H1 (cell line): ENCODE measurements at regions not wholly inside any gene's neighbourhood (a gene's known extent, or its start where the extent isn't known, plus 50 kb on each side); places are given as distances from the start of the nearest gene placed in this dataset.

ENCODE experiments used
- CTCF ChIA-PET: fragments of 300-600 bp; sonication (Branson Sonifier 250); formaldehyde crosslinking; loops from one replicate; lab custom pipeline; 2021; ENCODE audit not compliant: partially characterized antibody; lab: Charles Lee
- POLR2A ChIA-PET: fragments of 300-600 bp; sonication (Branson Sonifier 250); formaldehyde crosslinking; loops from one replicate; lab custom pipeline; 2021; ENCODE audit warnings: inconsistent platforms; ENCODE audit not compliant: partially characterized antibody; lab: Charles Lee
- DNase-seq, 2 experiments: peaks; one replicate each; pipeline versions ENCODE4 v3.0.0 to v3.0.0-alpha.2; 2010 to 2022; ENCODE audit warnings: low spot score in 2 of 2, low read depth in 1 of 2, mixed read lengths in 1 of 2
- FAIRE-seq: peaks from 2 replicates; lab custom pipeline; 2011; peaks lifted over from hg19 to GRCh38; lab: Jason Lieb, UNC
- H2AFZ ChIP-seq: 2 replicates; pipeline ENCODE4 v1.8.1; 2012; ENCODE audit warnings: low read length, inconsistent platforms
- H2AK5ac ChIP-seq: 2 replicates; pipeline ENCODE4 v1.6.1; 2013; ENCODE audit warnings: low read depth, low read length
- H2BK120ac ChIP-seq: replicated peaks from 2 replicates; pipeline ENCODE3; 2013; ENCODE audit warnings: low read depth, low read length, inconsistent platforms
- H2BK12ac ChIP-seq: 2 replicates; pipeline ENCODE4 v1.6.1; 2013; ENCODE audit warnings: low read depth, low read length
- H2BK15ac ChIP-seq: 2 replicates; pipeline ENCODE4 v1.6.1; 2013; ENCODE audit warnings: low read length
- H2BK20ac ChIP-seq: 2 replicates; pipeline ENCODE4 v1.6.1; 2013; ENCODE audit warnings: low read length
- H2BK5ac ChIP-seq: 2 replicates; pipeline ENCODE4 v1.6.1; 2013; ENCODE audit warnings: low read depth, low read length
- H3K14ac ChIP-seq: 2 replicates; pipeline ENCODE4 v1.6.1; 2013; ENCODE audit warnings: inconsistent platforms; ENCODE audit not compliant: insufficient read length
- H3K18ac ChIP-seq: 2 replicates; pipeline ENCODE4 v1.6.1; 2013; ENCODE audit warnings: low read length; ENCODE audit errors: extremely low read depth
- H3K23ac ChIP-seq: 2 replicates; pipeline ENCODE4 v1.6.1; 2013; ENCODE audit warnings: inconsistent platforms; ENCODE audit not compliant: insufficient read length
- H3K23me2 ChIP-seq: 2 replicates; pipeline ENCODE4 v1.6.1; 2013; ENCODE audit warnings: low read depth, low read length
- H3K27ac ChIP-seq: 2 replicates; pipeline ENCODE4 v1.6.1; 2011; ENCODE audit warnings: low read depth, low read length, inconsistent platforms
- H3K27me3 ChIP-seq, 4 experiments: replicated peaks in 1 of 4; 1 replicate in 1 of 4; 2 replicates in 3 of 4; pipeline versions ENCODE4 v1.6.1 to v1.8.1; 2011 to 2013; ENCODE audit warnings: low read length in 3 of 4, mild to moderate bottlenecking in 3 of 4, inconsistent platforms in 2 of 4, mixed read lengths in 2 of 4, moderate library complexity in 1 of 4; ENCODE audit not compliant: control insufficient read depth in 3 of 4, insufficient read depth in 3 of 4; ENCODE audit errors: extremely low read depth in 1 of 4
- H3K36me3 ChIP-seq, 4 experiments: 2 replicates each; pipeline versions ENCODE4 v1.6.1 to v1.8.1; 2011 to 2013; ENCODE audit warnings: mild to moderate bottlenecking in 4 of 4, low read length in 3 of 4, moderate library complexity in 2 of 4, control low read depth in 1 of 4, inconsistent platforms in 1 of 4; ENCODE audit not compliant: insufficient read depth in 4 of 4, control insufficient read depth in 2 of 4
- H3K4ac ChIP-seq: replicated peaks from 2 replicates; pipeline ENCODE3; 2013; ENCODE audit warnings: low read length, low read depth, mixed read lengths, inconsistent platforms; ENCODE audit not compliant: insufficient read length
- H3K4me1 ChIP-seq, 4 experiments: replicated peaks in 1 of 4; 1 replicate in 1 of 4; 2 replicates in 3 of 4; pipeline versions ENCODE4 v1.6.1 to v1.8.1; 2011 to 2013; ENCODE audit warnings: low read length in 3 of 4, inconsistent platforms in 2 of 4, mixed read lengths in 1 of 4; ENCODE audit not compliant: insufficient read depth in 4 of 4, control insufficient read depth in 3 of 4
- H3K4me2 ChIP-seq, 2 experiments: 2 replicates each; pipeline versions ENCODE4 v1.6.1 to v1.8.1; 2011 to 2013; ENCODE audit warnings: low read depth in 2 of 2, low read length in 2 of 2, control low read depth in 1 of 2, inconsistent platforms in 1 of 2, mild to moderate bottlenecking in 1 of 2; ENCODE audit not compliant: insufficient read depth in 1 of 2
- H3K4me3 ChIP-seq, 4 experiments: fragments of 200-600, 300-600 bp in 1 of 4; sonication (generic), shearing (Covaris generic), sonication (Bioruptor Twin) in 1 of 4; 2 replicates each; pipeline versions ENCODE4 v1.5.1 to v1.8.1; 2011 to 2016; ENCODE audit warnings: low read length in 4 of 4, low read depth in 3 of 4, control low read depth in 2 of 4, inconsistent platforms in 2 of 4, mild to moderate bottlenecking in 2 of 4, mixed read lengths in 1 of 4, moderate library complexity in 1 of 4; ENCODE audit not compliant: insufficient read depth in 2 of 4; ENCODE audit errors: extremely low read depth in 1 of 4
- H3K56ac ChIP-seq: replicated peaks from 2 replicates; pipeline ENCODE3; 2013; ENCODE audit warnings: low read depth, mild to moderate bottlenecking, mixed read lengths, low read length, inconsistent platforms; ENCODE audit not compliant: insufficient read length
- H3K79me1 ChIP-seq: 2 replicates; pipeline ENCODE4 v1.6.1; 2013; ENCODE audit warnings: low read depth, low read length, control low read depth
- H3K79me2 ChIP-seq, 2 experiments: 2 replicates each; pipeline versions ENCODE4 v1.6.1 to v1.8.1; 2012 to 2013; ENCODE audit warnings: low read length in 2 of 2, mild to moderate bottlenecking in 2 of 2, inconsistent platforms in 1 of 2; ENCODE audit not compliant: insufficient read depth in 2 of 2, control insufficient read depth in 1 of 2
- H3K9ac ChIP-seq, 4 experiments: replicated peaks in 1 of 4; 1 replicate in 1 of 4; 2 replicates in 3 of 4; pipeline versions ENCODE4 v1.6.1 to v1.8.1; 2011 to 2013; ENCODE audit warnings: low read depth in 3 of 4, low read length in 3 of 4, control low read depth in 2 of 4, mild to moderate bottlenecking in 2 of 4, moderate library complexity in 2 of 4, inconsistent platforms in 1 of 4; ENCODE audit errors: extremely low read depth in 1 of 4
- H3K9me3 ChIP-seq, 2 experiments: 2 replicates each; pipeline versions ENCODE4 v1.6.1 to v1.8.1; 2012 to 2013; ENCODE audit warnings: mild to moderate bottlenecking in 2 of 2, moderate library complexity in 2 of 2, control low read depth in 1 of 2, inconsistent platforms in 1 of 2, low read depth in 1 of 2, low read length in 1 of 2, mixed read lengths in 1 of 2; ENCODE audit not compliant: insufficient read depth in 2 of 2
- H4K20me1 ChIP-seq, 2 experiments: replicated peaks in 1 of 2; 2 replicates each; pipeline versions ENCODE3 to v1.8.1; 2011 to 2013; ENCODE audit warnings: inconsistent platforms in 2 of 2, low read length in 2 of 2, mild to moderate bottlenecking in 1 of 2; ENCODE audit not compliant: insufficient read depth in 2 of 2, control insufficient read depth in 1 of 2
- H4K5ac ChIP-seq: 2 replicates; pipeline ENCODE4 v1.6.1; 2013; ENCODE audit warnings: low read length, low read depth, mixed read lengths, inconsistent platforms; ENCODE audit not compliant: insufficient read length
- H4K8ac ChIP-seq: 2 replicates; pipeline ENCODE4 v1.8.0; 2013; ENCODE audit warnings: mild to moderate bottlenecking, moderate library complexity, low read length, inconsistent platforms; ENCODE audit not compliant: insufficient read depth; ENCODE audit errors: extremely low read depth
- H4K91ac ChIP-seq: replicated peaks from 2 replicates; pipeline ENCODE3; 2013; ENCODE audit warnings: low read length, mixed read lengths, inconsistent platforms; ENCODE audit not compliant: insufficient read length
- ATF2 ChIP-seq: IDR thresholded peaks from 2 replicates; pipeline ENCODE4 v1.6.1; 2012; ENCODE audit warnings: low read length, inconsistent platforms
- BRCA1 ChIP-seq: IDR thresholded peaks from 2 replicates; pipeline ENCODE4 v1.6.1; 2012; ENCODE audit warnings: low read depth, low read length, improper control_type of control experiment
- CHD2 ChIP-seq: IDR thresholded peaks from 2 replicates; pipeline ENCODE4 v1.6.1; 2012; ENCODE audit warnings: low read length, improper control_type of control experiment
- FOSL1 ChIP-seq: IDR thresholded peaks from 2 replicates; pipeline ENCODE4 v1.6.1; 2011; ENCODE audit warnings: mild to moderate bottlenecking, low read depth, low read length, moderate library complexity; ENCODE audit not compliant: insufficient read depth
- HDAC6 ChIP-seq: IDR thresholded peaks from one replicate; pipeline ENCODE4 v1.7.1; 2012; ENCODE audit warnings: low read depth, mild to moderate bottlenecking, inconsistent platforms, low read length, moderate library complexity
- POU5F1 ChIP-seq: IDR thresholded peaks from 2 replicates; pipeline ENCODE4 v1.6.1; 2011; ENCODE audit warnings: low read depth, mild to moderate bottlenecking, low read length, moderate library complexity
- RFX5 ChIP-seq: IDR thresholded peaks from 2 replicates; pipeline ENCODE4 v1.6.1; 2011; ENCODE audit warnings: low read depth, low read length, improper control_type of control experiment, borderline replicate concordance
- SIRT6 ChIP-seq: IDR thresholded peaks from one replicate; pipeline ENCODE4 v1.7.1; 2012; ENCODE audit warnings: low read length, inconsistent platforms
- SRF ChIP-seq: IDR thresholded peaks from 2 replicates; pipeline ENCODE4 v1.6.1; 2011; ENCODE audit warnings: mild to moderate bottlenecking, low read depth, low read length, moderate library complexity
- TAF1 ChIP-seq: IDR thresholded peaks from 2 replicates; pipeline ENCODE4 v1.6.1; 2011; ENCODE audit warnings: mild to moderate bottlenecking, low read depth, low read length
- TBP ChIP-seq: IDR thresholded peaks from 2 replicates; pipeline ENCODE4 v1.6.1; 2011; ENCODE audit warnings: low read depth, low read length, improper control_type of control experiment
- YY1 ChIP-seq: IDR thresholded peaks from 2 replicates; pipeline ENCODE4 v1.6.1; 2011; ENCODE audit warnings: low read depth, mild to moderate bottlenecking, low read length
- ZNF274 ChIP-seq: IDR thresholded peaks from 2 replicates; pipeline ENCODE4 v1.7.0; 2012; ENCODE audit warnings: low read length, borderline replicate concordance; ENCODE audit errors: extremely low read depth
- WGBS, 2 experiments: shearing (Covaris generic) in 1 of 2; methylation state at CpG; one replicate each; pipeline versions ENCODE4 v1.1.6 to v1.1.7; 2013 to 2015; ENCODE audit warnings: low lambda C conversion rate in 2 of 2, mixed read lengths in 2 of 2, inconsistent platforms in 1 of 2, low coverage in 1 of 2, missing lambda C conversion rate in 1 of 2; ENCODE audit not compliant: insufficient replicate concordance in 2 of 2, insufficient coverage in 1 of 2, insufficient read length in 1 of 2; ENCODE audit errors: extremely low coverage in 1 of 2, missing lambda C conversion rate in 1 of 2; 5-methylcytosine and 5-hydroxymethylcytosine counted together

- H3K4me2 ChIP-seq, result no peak overlapping the region
- H3K79me1 ChIP-seq, result no peaks in the 10 kb centered on the region
- peaks cover 0 to 5% (median 2%) of the 10 kb centered on the region in 4 experiments; a peak in 2 of 7 replicates for H3K4me1 ChIP-seq
- no peak overlapping the region for H2BK12ac ChIP-seq
- no peak overlapping the region for H3K4ac ChIP-seq
- ChIA-PET CTCF (no interaction called here), POLR2A (no interaction called here)
- no peak overlapping the region for H4K91ac ChIP-seq
- H4K20me1 ChIP-seq, result no peaks in the 10 kb centered on the region
- DNase-seq (no peak), FAIRE-seq (no peak)
- H3K79me2 ChIP-seq, result no peaks in the 10 kb centered on the region
- no peaks in the 10 kb centered on the region for H3K9me3 ChIP-seq
- no peak overlapping the region for H3K9ac ChIP-seq
- no peaks in the 10 kb centered on the region for H3K36me3 ChIP-seq
- H2BK5ac ChIP-seq, result no peak overlapping the region
- no peak overlapping the region for H2AFZ ChIP-seq
- no peak overlapping the region for H2AK5ac ChIP-seq
- no peak overlapping the region for H3K27ac ChIP-seq
- H2BK120ac ChIP-seq, result no peak overlapping the region
- H2BK15ac ChIP-seq, result no peak overlapping the region
- no peak overlapping the region for H3K14ac ChIP-seq
- H4K8ac ChIP-seq, result no peak overlapping the region
- no peak overlapping the region for H3K18ac ChIP-seq
- no peak overlapping the region for H2BK20ac ChIP-seq
- 87% methylated on average over 1 of the region's 1 CpG; no CpG with 5 or more reads in 1 of the 2 experiments for WGBS, 2 experiments
- H3K27me3 ChIP-seq, result no peaks in the 10 kb centered on the region
- H3K56ac ChIP-seq, result no peak overlapping the region
- no peak overlapping the region for H3K23ac ChIP-seq
- no peak overlapping the region for H3K4me3 ChIP-seq
- no peak overlapping the region for H4K5ac ChIP-seq
- H3K23me2 ChIP-seq, result no peaks in the 10 kb centered on the region
- TF ChIP-seq RFX5 (no peak), FOSL1 (no peak), BRCA1 (no peak), SIRT6 (no peak), TAF1 (no peak), YY1 (no peak), CHD2 (no peak), SRF (no peak), ZNF274 (no peak), TBP (no peak), POU5F1 (no peak), HDAC6 (no peak), ATF2 (no peak)
Observed at GRCh38 chr13:39123578-39123977, 85.3 kb downstream of the NHLRC3 start.
